ENCODE measurements at regions not wholly inside any gene's neighbourhood (a gene's known extent, or its start where the extent isn't known, plus 50 kb on each side); places are given as distances from the start of the nearest gene placed in this dataset.
A peak's percentile ranks its signal among the peaks of the same experiment; 100 is the strongest.
"Not testable (repeated sequence)": the region's sequence is repeated elsewhere in the genome, so short reads cannot be mapped to it uniquely, and the experiment has no call there.

GRCh38 chr2:238723740-238724320 lies 124.1 kb upstream of the TWIST2 start:
- DNase-seq (ENCODE audit: low spot score) = not testable (repeated sequence)

DNA sequence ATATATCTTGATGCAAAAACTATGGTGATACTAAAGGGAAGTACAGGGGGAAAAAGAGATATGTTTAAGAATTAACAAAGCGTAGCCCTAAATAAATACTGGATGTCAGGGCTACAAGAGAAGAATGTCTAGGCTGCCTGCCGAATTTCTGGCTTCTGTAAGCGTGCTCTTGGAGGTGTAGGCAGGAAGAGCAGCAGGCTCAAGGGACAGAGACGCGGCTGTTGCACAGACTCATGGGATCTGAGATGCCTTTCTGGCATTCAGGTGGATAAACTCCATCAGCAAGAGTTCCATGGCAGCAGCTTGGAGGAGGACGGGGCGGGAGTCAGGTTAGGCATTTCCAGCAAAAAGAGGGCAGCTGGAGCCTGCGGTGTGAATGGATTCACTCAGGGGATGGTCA lies 123.2 kb upstream of the TWIST2 start:
- no peak for DNase-seq (ENCODE audit: low spot score)

DNA sequence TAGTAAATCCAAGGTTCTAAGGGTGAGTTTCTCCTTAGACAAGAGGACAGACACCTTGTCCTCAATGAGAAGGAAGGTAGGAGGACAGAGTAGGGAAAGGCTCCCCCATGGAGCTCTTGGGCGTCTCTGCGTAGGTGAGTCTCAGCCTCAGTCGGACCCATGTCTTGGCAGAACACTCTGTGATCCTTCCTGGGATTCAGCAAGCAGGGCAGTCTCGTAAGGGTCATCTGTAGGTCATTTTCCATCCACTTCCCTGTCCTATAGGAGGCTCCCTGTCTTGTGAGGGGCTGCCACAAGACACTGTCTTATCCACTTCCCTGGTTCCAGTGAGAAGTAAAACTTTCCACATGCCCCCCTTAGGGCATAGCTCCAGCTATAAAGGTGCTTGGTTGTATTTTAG lies 122.6 kb upstream of the TWIST2 start:
- no peak for DNase-seq (ENCODE audit: low spot score)

DNA sequence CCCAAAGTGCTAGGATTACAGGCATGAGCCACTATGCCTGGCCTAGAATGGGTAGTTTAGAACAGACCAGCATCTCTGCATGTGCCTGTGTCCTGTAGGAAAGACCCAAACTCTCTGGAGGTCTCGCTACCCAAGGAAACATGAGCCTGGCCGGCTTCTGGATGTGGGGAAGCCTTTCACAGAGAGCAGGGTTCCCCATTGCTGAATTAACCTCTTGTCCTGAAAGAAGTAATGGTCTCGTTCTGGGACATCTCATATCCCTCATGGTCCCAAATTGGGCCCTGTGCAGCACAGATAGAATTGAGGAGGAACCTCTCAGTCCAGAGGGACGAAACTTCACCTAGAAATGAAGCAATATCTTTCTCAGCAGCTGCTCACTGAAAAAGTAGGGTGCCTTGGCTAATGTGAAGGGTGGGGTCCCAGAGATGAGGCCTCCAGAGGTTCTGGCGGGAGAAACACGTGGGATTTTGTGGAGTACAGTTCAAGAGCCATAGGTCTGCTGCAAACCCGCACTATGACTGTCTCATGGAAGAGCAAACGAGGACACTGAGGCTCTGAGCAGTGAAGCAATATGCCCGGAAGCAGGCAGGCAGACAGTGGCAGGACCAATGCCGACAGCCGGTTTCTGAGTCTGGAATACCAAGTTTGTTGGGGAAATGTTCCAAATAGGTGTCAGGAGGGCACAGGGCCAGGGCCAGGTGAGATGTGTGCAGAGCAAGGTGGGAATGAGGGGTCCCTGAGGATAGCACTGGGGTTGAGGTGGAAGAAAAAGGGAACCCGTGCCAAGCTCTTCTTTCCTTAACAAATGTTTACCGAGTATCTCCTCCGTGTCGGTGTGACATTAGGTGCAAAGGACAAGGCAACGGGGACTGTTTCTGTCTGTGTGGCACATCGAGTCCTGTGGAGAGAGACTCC lies 121.0 kb upstream of the TWIST2 start:
- DNase-seq (ENCODE audit: low spot score) = no peak

DNA sequence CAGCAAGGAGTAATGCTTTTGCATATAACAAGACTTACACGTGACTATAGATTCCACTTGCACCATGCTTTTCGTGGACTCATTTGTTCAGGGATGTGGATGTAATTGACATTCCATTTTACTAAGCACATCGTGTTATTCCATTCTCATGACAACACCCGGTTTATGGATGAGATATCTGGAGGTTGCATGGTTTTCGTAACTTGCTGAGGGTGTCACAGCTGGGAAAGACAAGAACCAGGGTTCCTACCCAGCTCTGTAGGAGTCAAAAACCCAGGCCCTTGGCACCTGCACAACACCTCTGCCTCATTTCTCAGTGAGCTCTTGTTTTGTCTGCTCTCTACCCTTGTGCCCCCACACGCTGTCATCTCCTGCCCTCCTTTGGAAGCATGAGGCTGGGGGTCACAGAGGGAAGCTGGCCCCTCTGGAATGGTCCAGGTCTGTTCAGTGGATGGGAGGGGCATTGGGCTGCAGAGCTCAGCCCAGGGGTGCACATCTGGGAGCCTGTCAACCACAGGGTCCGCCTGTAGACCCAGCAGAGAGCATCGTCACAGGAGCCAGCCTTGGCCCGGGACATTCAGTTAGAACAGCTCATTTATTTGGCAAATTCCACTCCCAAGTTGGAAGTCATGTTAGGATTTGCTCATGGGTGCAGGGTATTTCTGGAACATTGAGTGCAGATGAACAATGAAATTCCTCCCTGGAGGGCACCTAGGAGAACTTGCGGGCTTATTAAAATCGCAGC lies 120.1 kb upstream of the TWIST2 start:
- peak; percentile 87 for DNase-seq (ENCODE audit: low spot score)

GRCh38 chr2:238728330-238729260 lies 119.3 kb upstream of the TWIST2 start:
- peak; percentile 84 for DNase-seq (ENCODE audit: low spot score)

DNA sequence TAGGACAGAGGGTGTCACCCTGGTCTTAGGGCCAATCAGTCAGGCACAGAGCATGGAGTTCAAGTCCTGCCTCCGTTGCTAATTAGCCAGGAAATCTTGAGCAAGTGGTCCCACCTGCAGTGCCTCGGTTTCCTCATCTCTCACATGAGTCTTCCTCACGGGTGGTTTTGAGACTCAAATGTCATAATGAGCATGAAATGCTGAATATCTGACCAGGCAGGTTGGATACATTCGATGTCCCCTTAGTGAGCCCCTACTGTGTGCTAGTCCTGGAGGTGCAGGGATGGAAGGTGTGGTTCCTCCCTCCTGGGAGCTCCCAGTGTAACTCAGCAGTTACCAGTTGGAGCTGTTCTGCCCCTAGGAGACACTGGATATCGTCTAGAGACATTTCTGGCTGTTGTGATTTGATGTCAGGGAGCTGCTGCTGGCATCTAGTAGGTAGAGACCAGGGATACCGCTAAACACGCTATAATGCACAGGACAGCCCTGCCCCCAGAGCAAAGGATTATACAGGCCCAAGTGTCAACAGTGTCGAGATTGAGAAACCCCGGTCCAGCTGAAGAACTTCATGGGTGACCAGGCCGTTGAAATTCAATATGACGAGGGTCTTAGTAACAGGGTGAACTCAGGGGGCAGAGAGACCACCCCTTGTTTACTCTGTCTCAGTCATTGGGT lies 118.5 kb upstream of the TWIST2 start:
- no peak for DNase-seq (ENCODE audit: low spot score)

- DNase-seq (ENCODE audit: low spot score) = no peak
Measured at GRCh38 chr2:238730001-238730669, 117.8 kb upstream of the TWIST2 start.

DNA sequence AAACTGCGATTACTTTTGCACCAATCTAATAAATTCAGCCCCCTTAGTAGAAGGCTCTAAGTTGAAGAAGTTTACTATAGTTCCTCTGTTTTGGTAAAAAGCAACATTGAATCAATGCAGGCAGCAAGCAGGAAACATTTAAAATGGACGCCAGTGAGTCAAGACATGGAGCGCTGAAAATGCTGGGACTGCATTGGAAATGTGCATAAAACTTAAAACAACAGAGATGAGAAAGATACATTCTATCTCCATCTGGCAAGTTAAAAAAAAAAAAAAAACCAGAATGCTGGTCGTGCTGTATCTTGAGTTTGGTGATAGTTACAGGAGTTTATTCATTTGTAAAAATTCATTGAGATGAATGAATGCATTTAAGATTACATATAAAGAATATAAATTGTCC lies 117.0 kb upstream of the TWIST2 start:
- DNase-seq (ENCODE audit: low spot score) = no peak

GRCh38 chr2:238731961-238732360 lies 115.9 kb upstream of the TWIST2 start:
- DNase-seq (ENCODE audit: low spot score) = peak; percentile 51

GRCh38 chr2:238738917-238739316 lies 109.0 kb upstream of the TWIST2 start:
- no peak for DNase-seq (ENCODE audit: low spot score)

- no peak for DNase-seq (ENCODE audit: low spot score)
Measured at GRCh38 chr2:238739668-238740067, 108.2 kb upstream of the TWIST2 start.

GRCh38 chr2:238741277-238741676 lies 106.6 kb upstream of the TWIST2 start:
- no peak for DNase-seq (ENCODE audit: low spot score)

DNA sequence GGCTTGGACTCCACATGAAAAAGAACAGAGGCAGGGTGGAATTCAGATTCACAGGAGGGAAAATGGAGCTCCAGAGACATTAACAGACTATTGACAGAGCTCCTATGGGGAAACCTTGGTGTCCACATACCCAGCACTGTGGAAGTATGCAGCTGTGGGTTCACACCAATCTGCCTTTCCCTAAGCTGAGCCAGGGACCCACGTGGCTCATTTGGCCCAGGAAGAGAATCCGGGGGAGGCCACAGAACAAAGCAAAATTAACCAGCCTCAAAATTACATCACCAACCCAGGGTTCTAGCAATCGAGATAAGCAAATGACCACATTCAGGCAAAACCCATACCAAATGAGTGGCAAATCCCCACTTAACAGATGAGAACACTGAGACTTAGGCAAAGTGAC lies 105.8 kb upstream of the TWIST2 start:
- DNase-seq (ENCODE audit: low spot score) = no peak

DNA sequence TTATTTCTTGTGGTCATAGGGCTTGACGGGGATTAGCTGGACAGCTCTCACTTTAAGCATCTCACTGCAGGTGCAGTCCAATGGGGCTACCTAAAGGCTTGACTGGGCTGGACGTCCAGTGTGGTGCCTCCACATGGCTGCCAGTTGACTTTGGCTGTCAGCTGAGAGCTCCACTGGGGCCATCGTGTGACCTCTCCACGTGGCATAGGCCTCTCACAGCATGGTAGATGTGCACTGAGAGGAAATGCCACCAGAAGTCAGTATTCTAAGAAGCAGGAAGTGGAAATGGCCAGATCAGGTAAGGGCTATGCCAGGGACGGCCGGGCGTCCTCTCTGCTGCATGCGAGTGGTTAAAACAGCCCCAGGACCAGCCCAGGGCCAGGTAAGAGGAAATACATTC lies 105.2 kb upstream of the TWIST2 start:
- DNase-seq (ENCODE audit: low spot score) = no peak

GRCh38 chr2:238743243-238744065 lies 104.4 kb upstream of the TWIST2 start:
- DNase-seq (ENCODE audit: low spot score) = no peak

GRCh38 chr2:238744951-238745350 lies 102.9 kb upstream of the TWIST2 start:
- DNase-seq (ENCODE audit: low spot score) = no peak

DNA sequence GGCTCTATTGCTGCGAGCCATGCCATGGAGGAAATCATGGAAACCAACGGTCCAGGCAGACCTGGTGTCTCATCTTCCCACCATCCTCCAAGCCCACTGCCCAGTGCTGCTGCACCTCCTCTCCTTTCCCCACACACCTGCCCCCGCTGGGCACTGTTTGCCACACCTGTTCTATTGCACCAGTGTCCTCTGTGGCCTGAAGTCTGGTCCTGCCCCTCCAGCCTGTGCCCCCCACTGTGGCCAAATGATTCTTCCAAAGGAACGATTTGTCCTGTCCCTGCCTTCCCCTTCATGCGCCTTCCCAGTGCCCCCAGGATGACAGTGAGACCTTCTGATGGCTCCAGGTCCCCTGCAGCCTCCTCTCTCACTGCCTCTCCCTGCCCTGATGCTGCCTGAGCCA lies 101.9 kb upstream of the TWIST2 start:
- DNase-seq (ENCODE audit: low spot score) = no peak

DNA sequence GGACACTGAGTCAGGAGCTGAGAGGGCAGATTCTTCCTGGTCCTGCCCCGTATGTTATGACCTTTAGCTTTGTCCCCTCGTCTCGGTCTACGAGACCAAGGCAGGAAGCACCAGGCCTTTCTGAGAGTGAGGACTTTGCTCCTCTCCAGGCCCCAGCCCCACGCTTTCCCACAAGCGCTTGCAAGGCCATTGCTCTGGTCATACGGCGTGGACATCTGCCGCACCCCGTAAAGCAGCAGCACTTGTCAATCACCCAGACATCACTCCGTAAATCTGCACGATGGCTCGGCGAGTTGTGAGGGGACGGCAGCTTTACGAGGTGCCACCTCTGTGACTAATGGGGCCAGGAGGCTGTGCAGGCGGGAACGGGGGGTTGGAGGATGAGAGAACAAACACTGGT lies 100.8 kb upstream of the TWIST2 start:
- no peak for DNase-seq (ENCODE audit: low spot score)

- no peak for DNase-seq (ENCODE audit: low spot score)
Measured at GRCh38 chr2:238747557-238747956, 100.3 kb upstream of the TWIST2 start.

Measured in AG08395 (cell line).